ENCODE measurements at regions not wholly inside any gene's neighbourhood (a gene's known extent, or its start where the extent isn't known, plus 50 kb on each side); places are given as distances from the start of the nearest gene placed in this dataset.
"Not testable (repeated sequence)": the region's sequence is repeated elsewhere in the genome, so short reads cannot be mapped to it uniquely, and the experiment has no call there.

GRCh38 chr3:26945480-26945879 lies 322.9 kb downstream of the LRRC3B start:
- not testable (repeated sequence) for TF ChIP-seq CTCF (conservative IDR thresholded peaks at IDR 0.05; ENCODE audit: low read length); EZH2phosphoT487 (IDR thresholded peaks at IDR 0.05; ENCODE audit: borderline replicate concordance, low read depth, low read length)

All from OCI-LY7 (cell line).